HFFc6 (cell line): ENCODE measurements at regions not wholly inside any gene's neighbourhood (a gene's known extent, or its start where the extent isn't known, plus 50 kb on each side); places are given as distances from the start of the nearest gene placed in this dataset.

Experiments used
- DNase-seq: peaks from one replicate; pipeline ENCODE4 v3.0.0-alpha.2; 2018
- H3K27ac Mint-ChIP-seq: 2 replicates; pipeline ENCODE4 v1.8.0; 2020; ENCODE audit warnings: mild to moderate bottlenecking, mixed read lengths
- H3K27me3 Mint-ChIP-seq: 2 replicates; pipeline ENCODE4 v1.8.0; 2021; ENCODE audit warnings: mild to moderate bottlenecking, moderate library complexity, mixed read lengths; ENCODE audit not compliant: insufficient read depth
- H3K36me3 Mint-ChIP-seq: 2 replicates; pipeline ENCODE4 v1.8.0; 2021; ENCODE audit warnings: low read depth, mixed read lengths
- H3K4me1 Mint-ChIP-seq: 2 replicates; pipeline ENCODE4 v1.8.0; 2020; ENCODE audit warnings: low read depth, mixed read lengths
- H3K4me3 Mint-ChIP-seq: 2 replicates; pipeline ENCODE4 v1.8.0; 2020; ENCODE audit warnings: mild to moderate bottlenecking, moderate library complexity, mixed read lengths
- H3K9me3 Mint-ChIP-seq: 2 replicates; pipeline ENCODE4 v1.8.0; 2020; ENCODE audit warnings: mild to moderate bottlenecking, mixed read lengths
- TF ChIP-seq, protein P1 (sequence below): fragments of 200-600 bp; sonication (generic); IDR thresholded peaks from 2 replicates; pipeline ENCODE4 v1.5.0; 2021; ENCODE audit warnings: antibody characterized with exemption, mild to moderate bottlenecking

DNA sequence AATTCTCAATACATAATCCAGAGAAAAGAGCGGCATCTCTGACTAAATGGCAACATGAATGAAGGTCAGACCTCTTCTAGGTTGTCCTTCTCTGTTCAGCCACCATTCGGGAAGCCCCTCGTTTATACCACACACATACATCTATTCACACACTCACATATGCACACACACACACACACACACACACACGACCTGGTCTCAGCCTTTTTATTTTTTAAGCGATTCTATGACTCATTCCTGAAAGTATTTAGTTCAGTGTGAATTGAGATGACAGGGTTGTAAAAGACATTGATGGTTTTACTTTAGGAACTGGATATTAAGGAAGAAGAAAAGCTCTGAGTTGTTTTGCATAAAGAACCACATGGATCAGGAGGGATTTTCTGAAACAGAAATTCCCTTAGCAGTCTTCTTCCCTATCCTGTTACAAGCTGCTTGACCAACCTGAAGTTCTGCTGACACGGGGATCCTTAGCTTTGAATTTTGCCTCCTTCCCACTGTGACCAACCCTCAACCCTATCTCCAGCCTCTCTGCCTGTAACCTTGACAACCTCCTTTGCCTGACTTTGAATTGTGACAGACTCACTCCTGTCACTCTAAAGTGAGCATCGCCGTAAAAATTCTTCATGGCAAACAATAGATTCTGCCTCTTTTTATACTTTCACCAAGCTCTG lies 383.1 kb upstream of the ESRRG start:
- peaks cover 31% of the 10 kb centered on the region for H3K9me3 Mint-ChIP-seq
- DNase-seq: no peak
- H3K27me3 Mint-ChIP-seq: no peaks in the 10 kb centered on the region
- H3K4me3 Mint-ChIP-seq: no peak overlapping the region
- H3K27ac Mint-ChIP-seq: no peak overlapping the region
- no peaks in the 10 kb centered on the region; the same call in 1 of the 2 replicates for H3K36me3 Mint-ChIP-seq
- TF ChIP-seq, protein P1, sequence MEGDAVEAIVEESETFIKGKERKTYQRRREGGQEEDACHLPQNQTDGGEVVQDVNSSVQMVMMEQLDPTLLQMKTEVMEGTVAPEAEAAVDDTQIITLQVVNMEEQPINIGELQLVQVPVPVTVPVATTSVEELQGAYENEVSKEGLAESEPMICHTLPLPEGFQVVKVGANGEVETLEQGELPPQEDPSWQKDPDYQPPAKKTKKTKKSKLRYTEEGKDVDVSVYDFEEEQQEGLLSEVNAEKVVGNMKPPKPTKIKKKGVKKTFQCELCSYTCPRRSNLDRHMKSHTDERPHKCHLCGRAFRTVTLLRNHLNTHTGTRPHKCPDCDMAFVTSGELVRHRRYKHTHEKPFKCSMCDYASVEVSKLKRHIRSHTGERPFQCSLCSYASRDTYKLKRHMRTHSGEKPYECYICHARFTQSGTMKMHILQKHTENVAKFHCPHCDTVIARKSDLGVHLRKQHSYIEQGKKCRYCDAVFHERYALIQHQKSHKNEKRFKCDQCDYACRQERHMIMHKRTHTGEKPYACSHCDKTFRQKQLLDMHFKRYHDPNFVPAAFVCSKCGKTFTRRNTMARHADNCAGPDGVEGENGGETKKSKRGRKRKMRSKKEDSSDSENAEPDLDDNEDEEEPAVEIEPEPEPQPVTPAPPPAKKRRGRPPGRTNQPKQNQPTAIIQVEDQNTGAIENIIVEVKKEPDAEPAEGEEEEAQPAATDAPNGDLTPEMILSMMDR: no peak
- H3K4me1 Mint-ChIP-seq: no peaks in the 10 kb centered on the region

DNA sequence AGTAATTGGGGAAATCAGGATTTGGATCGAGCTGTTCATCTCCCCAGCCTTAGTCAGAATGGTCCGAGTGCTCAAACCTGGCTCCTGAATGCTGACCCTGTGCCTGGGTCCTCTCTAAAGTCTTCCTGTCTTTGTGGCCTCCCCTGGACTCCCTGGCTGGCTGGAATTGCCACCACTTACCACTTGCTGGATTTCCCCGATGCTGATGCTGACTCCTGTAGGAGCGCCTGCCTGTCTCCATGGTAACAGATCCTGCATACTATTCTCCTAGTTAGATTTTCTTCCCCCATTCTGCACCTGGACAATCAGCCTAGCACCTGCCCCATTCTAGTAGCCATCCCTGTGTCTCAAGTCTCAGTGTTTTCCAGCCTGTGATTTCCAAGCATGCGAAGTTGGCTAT lies 382.2 kb upstream of the ESRRG start:
- H3K27ac Mint-ChIP-seq: no peak overlapping the region
- H3K27me3 Mint-ChIP-seq: no peaks in the 10 kb centered on the region; the same call in 1 of the 2 replicates

GRCh38 chr1:217097819-217098218 lies 374.6 kb upstream of the ESRRG start:
- no peak for DNase-seq
- Mint-ChIP-seq H3K27me3 (peaks cover 1% of the 10 kb centered on the region; the same call in 1 of the 2 replicates), H3K36me3 (no peaks in the 10 kb centered on the region), H3K27ac (no peak overlapping the region), H3K4me1 (no peaks in the 10 kb centered on the region), H3K4me3 (no peak overlapping the region), H3K9me3 (peaks cover 15% of the 10 kb centered on the region)
- TF ChIP-seq, protein P1: no peak

More for the DNA sequence above, 382.2 kb upstream of the ESRRG start:
- Mint-ChIP-seq H3K9me3 (peaks cover 28% of the 10 kb centered on the region), H3K4me3 (no peak overlapping the region), H3K4me1 (no peaks in the 10 kb centered on the region), H3K36me3 (no peaks in the 10 kb centered on the region; the same call in 1 of the 2 replicates)
- TF ChIP-seq, protein P1: no peak
- no peak for DNase-seq

DNA sequence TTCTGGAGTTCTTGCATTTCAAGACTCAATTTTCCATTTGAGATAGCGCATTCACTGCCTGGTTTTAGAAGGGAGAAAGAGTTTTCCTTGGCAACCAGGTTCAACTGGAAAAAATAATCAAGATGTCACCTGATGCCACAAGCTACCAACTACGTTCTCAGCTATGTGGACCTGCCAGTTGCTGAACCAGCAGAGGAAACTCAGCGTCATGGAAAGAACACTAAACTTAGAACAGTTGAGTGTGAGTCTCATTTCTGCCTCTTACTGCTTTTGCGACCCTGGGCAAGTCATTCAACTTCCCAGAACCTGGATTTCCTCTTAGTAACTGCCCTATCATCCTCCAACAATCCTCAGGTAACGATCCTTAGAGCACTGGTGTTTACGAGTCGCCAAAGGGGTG lies 373.0 kb upstream of the ESRRG start:
- Mint-ChIP-seq H3K27ac (no peak overlapping the region), H3K4me3 (no peak overlapping the region), H3K36me3 (no peaks in the 10 kb centered on the region), H3K4me1 (peaks cover 3% of the 10 kb centered on the region; the same call in 1 of the 2 replicates), H3K9me3 (peaks cover 10% of the 10 kb centered on the region), H3K27me3 (peaks cover 1% of the 10 kb centered on the region)
- no peak for DNase-seq
- TF ChIP-seq, protein P1: no peak

DNA sequence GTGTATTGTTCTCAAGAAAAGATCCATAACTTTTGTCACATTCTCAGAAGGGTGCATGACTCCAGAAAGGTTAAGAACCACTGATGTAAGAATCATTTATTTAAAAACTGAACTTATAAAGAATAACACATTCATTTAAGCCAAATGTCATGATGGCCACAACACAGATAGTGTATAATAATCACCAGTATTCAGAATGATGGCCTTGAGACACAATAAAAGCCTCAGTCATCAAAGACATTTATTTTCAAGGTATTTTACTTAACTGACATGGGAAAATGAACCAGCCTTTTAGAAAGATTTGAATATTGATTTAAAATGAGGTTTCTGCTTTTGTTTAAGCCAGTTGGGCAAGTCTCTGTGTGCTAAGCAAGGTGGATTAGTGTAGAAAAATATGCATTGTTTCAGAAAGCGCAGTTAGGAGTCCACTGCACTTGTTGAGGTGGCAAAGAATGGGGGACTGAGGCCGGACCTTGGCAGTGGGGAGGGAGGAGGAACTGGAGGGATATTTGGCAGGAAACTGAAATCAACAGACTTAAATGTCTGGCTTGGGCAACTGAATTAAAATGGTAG lies 371.9 kb upstream of the ESRRG start:
- H3K36me3 Mint-ChIP-seq: no peaks in the 10 kb centered on the region
- DNase-seq: no peak
- H3K4me1 Mint-ChIP-seq: peaks cover 11% of the 10 kb centered on the region

More for the DNA sequence above, 371.9 kb upstream of the ESRRG start:
- peaks cover 6% of the 10 kb centered on the region for H3K9me3 Mint-ChIP-seq
- TF ChIP-seq, protein P1: no peak
- H3K27ac Mint-ChIP-seq: no peak overlapping the region
- peaks cover 1% of the 10 kb centered on the region for H3K27me3 Mint-ChIP-seq
- H3K4me3 Mint-ChIP-seq: no peak overlapping the region
